Hindlimb muscle (tissue), 1 donor: ENCODE measurements at regions not wholly inside any gene's neighbourhood (a gene's known extent, or its start where the extent isn't known, plus 50 kb on each side); places are given as distances from the start of the nearest gene placed in this dataset.
"Not testable (repeated sequence)": the region's sequence is repeated elsewhere in the genome, so short reads cannot be mapped to it uniquely, and the experiment has no call there.

Experiments
- DNase-seq: peaks from one replicate; pipeline ENCODE4 v3.0.0-alpha.2; 2013

GRCh38 chr13:50720861-50721671, 122.4 kb downstream of the DLEU7 start:
- no peak for DNase-seq

- DNase-seq: no peak
Measured at GRCh38 chr13:50721672-50721992, 121.9 kb downstream of the DLEU7 start.

GRCh38 chr13:50722440-50723125, 120.9 kb downstream of the DLEU7 start:
- no peak for DNase-seq

GRCh38 chr13:50724438-50724837, 119.1 kb downstream of the DLEU7 start:
- DNase-seq: no peak

- no peak for DNase-seq
Measured at GRCh38 chr13:50724913-50725312, 118.6 kb downstream of the DLEU7 start.

GRCh38 chr13:50726164-50726563, 117.3 kb downstream of the DLEU7 start:
- DNase-seq: no peak

- DNase-seq: no peak
Measured at GRCh38 chr13:50729177-50729576, 114.3 kb downstream of the DLEU7 start.

- DNase-seq: no peak
Measured at GRCh38 chr13:50730496-50731351, 112.8 kb downstream of the DLEU7 start.

- no peak for DNase-seq
Measured at GRCh38 chr13:50731400-50731799, 112.1 kb downstream of the DLEU7 start.

- DNase-seq: no peak
Measured at GRCh38 chr13:50732712-50733111, 110.8 kb downstream of the DLEU7 start.

- DNase-seq: no peak
Measured at GRCh38 chr13:50733392-50733791, 110.1 kb downstream of the DLEU7 start.

- no peak for DNase-seq
Measured at GRCh38 chr13:50735071-50735470, 108.4 kb downstream of the DLEU7 start.

- DNase-seq: no peak
Measured at GRCh38 chr13:50740052-50740741, 103.3 kb downstream of the DLEU7 start.

- no peak for DNase-seq
Measured at GRCh38 chr13:50742353-50742752, 101.1 kb downstream of the DLEU7 start.

GRCh38 chr13:50742968-50743367, 100.5 kb downstream of the DLEU7 start:
- DNase-seq: no peak

- DNase-seq: no peak
Measured at GRCh38 chr13:50744116-50744660, 99.3 kb downstream of the DLEU7 start.

- DNase-seq: no peak
Measured at GRCh38 chr13:50745542-50746115, 97.9 kb downstream of the DLEU7 start.

GRCh38 chr13:50747737-50748350, 95.6 kb downstream of the DLEU7 start:
- no peak for DNase-seq

GRCh38 chr13:50753221-50753620, 90.3 kb downstream of the DLEU7 start:
- not testable (repeated sequence) for DNase-seq

GRCh38 chr13:50755862-50756685, 87.4 kb downstream of the DLEU7 start:
- DNase-seq: not testable (repeated sequence)

GRCh38 chr13:50757008-50757407, 86.5 kb downstream of the DLEU7 start:
- no peak for DNase-seq
